ENCODE measurements at regions not wholly inside any gene's neighbourhood (a gene's known extent, or its start where the extent isn't known, plus 50 kb on each side); places are given as distances from the start of the nearest gene placed in this dataset.
A peak's percentile ranks its signal among the peaks of the same experiment; 100 is the strongest.
"Not testable (repeated sequence)": the region's sequence is repeated elsewhere in the genome, so short reads cannot be mapped to it uniquely, and the experiment has no call there.

DNA sequence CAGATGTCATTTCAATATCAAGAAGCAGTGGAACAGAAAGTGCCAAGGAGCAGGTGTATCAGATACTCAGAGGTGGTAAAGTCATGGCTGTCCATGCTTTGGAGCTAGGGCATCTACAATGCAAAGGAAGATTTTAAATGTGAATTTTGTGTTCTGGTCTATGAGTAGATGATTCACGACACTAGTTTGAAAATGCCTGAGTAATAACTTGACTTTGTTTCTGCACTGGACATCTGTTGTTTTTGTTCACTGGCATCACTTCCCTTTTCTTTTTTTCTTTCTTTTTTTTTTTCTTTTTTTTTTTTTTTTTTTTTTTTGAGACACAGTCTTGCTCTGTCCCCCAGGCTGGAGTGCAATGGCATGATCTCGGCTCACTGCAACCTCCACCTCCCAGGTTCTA is 460.7 kb upstream of the PAPPA start:
- not testable (repeated sequence) for DNase-seq (ENCODE audit: low read depth)

DNA sequence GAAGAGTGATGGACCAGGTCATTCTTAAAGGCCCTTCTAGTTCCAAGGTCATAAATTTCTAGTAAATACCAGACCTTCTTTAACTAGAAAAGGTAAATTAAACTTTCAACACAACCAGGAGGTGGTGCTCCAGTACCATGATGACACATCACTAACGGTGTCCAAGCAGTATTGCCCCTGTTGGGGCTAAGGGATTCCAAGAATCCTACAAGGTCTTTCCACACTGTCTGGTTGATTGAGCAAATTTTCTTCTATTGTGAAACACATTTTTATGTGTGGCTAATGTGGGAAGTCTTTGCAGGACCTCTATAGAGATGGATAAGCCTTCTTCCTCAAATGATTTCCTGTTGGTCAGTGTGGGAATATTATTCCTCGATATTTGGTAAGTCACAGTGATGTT is 459.6 kb upstream of the PAPPA start:
- DNase-seq (ENCODE audit: low read depth), result peak; percentile 80

DNA sequence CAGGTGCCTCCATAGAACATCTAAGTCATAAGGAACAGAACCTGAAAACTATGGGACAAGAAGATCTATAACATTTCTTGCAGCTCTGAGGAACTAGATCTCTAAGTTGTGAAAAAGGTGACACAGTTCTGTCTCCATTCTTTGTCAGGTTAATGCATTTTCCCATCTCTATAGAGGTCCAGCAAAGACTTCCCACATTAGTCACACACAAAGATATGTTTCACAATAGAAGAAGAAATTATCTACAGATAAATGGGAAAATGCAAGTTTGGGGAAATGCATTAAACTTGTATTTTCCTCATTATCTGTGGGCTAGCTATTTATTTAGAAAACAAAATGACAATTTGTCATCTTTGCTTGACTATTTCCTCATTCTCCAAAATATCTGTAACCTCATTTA is 458.6 kb upstream of the PAPPA start:
- no peak for DNase-seq (ENCODE audit: low read depth)

DNA sequence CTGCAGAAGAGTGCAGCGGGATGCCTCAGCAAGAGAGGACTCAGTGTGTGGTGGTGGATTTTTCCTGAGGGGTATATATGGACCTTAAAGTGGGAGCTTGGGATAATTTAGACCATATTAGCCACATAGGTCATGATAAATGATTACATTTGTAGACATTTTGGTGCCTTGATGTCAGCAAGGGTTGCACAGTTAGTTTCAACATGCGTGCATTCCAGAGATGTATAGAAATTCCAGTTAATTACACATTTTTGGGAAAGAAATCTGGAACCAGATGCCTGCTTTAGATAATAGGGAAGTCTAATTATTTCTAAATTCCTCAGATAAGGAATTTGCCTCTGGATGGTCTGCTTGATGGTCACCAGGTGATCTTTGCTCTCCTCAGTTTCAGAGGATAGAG is 440.6 kb upstream of the PAPPA start:
- DNase-seq (ENCODE audit: low read depth), result no peak

DNA sequence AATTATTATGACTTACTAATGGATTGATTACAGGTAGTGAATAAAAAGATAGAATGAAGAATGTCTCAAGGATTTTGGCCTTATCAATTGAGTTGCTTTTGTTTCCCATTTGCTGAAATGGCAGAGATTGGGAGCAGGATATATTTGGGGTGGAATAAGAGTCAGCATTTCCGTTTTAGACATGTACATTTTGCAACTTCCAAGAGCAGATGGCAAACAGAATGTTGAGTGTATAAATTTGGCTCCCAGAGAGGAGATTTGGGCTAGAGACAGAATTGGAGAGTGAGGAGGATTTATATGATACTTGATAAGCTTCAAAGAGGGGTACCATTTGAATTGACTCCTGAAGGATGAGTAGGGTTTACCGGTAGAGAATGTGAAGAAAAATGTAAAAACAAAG is 437.9 kb upstream of the PAPPA start:
- no peak for DNase-seq (ENCODE audit: low read depth)

DNA sequence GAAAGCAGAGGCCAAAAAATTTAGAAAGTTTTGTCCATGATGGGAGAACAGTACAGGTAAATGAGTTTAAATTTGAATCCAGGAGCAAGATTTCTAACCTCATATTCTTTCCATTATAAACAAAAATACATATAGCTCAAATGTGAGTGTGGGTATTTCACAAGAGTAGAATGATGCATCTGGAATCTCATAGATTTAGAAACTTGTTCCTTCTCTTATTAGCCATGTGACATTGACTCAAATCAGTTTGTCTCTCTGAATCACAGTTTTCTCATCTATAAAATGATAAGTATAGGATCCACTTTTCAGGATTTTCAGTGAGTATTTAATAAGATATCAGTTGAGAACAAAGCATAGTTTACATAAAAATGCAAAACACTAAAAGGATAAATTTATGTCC is 436.3 kb upstream of the PAPPA start:
- DNase-seq (ENCODE audit: low read depth), result no peak

DNA sequence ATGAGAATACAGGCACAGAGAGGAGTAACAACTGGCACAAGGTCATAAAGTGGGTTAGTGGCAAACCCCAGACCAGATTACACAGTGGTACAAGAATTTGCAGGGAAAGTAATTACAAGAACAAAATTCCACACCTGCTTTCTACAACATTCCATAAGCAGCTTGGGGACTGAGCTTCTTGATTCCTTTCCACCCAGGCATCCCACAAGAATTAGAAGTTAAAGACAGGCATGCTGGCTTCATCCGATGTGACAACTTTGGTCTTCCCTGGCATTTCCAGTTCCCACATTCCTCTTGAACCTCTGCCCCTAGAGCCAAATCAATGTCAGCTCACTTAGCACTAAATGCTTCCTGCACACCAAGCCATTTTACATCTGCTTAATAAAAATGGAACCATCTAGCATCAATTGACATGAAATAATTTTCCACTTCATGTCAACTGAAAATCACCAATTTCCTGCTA is 435.8 kb upstream of the PAPPA start:
- peak; percentile 96 for DNase-seq (ENCODE audit: low read depth)

DNA sequence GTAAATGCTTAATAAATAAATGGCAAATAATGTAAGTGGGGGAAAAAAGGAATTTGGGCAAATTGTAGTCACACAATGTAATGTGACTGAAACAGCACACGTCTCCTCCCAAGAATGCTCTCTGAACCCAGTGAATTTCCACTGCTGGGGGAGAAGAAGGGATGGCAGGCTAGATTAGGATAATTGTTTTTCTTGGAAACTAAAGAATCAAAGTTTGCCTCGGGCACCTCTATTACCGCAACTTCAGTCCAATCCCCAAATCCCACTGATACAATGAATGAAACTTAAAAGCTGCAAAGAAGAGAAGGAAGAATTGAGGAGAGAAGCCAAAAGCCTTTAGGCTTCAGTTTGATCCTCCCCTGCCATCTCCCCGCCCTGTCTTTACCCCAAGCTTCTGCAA is 423.2 kb upstream of the PAPPA start:
- no peak for DNase-seq (ENCODE audit: low read depth)

DNA sequence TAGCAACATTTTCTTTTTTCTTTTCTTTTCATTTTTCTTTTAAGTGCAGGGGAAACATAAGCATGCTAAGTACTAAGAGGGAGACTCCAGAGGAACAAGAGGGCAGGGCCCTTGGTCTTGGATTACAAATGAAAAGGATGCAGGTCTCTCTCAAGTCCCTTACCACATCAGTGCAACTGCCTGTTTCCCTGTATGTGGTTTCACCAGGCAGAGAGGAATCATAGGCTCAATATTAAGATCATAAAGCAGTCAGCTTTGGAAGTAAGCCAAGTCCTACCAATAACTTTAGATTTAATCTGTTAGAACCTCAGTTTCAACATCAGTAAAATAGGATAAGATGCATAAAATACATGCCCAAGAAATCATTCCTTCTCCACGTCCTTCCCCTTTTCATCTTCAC is 422.7 kb upstream of the PAPPA start:
- DNase-seq (ENCODE audit: low read depth), result no peak

DNA sequence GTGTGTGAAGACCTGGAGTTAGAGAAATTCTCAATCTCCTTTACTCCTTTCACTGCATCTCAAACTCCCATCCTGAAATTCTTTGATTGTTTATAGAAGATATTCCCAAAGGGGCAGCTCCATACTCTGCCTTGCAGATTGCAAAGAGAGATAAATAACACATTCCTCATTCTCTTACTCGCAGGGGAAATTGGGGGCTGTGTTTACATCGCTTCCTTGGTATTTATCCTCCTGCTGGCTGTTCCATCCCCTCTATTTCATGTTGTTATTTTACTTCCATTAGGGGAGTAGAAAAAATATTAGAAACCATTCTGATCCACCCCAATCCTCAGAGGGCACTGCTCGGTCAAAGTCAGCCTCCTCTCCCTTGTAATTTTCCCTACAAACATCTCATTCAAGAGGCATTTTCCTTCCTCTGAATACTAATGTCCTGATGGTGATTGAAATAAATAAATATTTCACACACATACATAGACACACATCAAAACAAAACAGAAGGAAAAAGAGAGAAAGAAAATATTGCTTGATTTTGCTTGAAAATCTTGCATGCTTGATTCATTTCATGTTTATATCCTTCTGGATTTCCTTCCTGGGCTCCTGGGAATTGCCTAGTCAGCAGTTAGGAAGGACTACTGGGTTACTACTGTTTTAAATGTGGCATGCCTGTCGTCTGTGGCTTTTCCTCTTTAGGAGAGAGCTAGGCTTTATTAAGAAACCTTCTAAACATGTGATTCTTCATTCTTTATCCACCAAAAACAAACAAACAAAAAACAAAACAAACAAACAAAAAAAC is 420.1 kb upstream of the PAPPA start:
- peak; percentile 66 for DNase-seq (ENCODE audit: low read depth)

DNA sequence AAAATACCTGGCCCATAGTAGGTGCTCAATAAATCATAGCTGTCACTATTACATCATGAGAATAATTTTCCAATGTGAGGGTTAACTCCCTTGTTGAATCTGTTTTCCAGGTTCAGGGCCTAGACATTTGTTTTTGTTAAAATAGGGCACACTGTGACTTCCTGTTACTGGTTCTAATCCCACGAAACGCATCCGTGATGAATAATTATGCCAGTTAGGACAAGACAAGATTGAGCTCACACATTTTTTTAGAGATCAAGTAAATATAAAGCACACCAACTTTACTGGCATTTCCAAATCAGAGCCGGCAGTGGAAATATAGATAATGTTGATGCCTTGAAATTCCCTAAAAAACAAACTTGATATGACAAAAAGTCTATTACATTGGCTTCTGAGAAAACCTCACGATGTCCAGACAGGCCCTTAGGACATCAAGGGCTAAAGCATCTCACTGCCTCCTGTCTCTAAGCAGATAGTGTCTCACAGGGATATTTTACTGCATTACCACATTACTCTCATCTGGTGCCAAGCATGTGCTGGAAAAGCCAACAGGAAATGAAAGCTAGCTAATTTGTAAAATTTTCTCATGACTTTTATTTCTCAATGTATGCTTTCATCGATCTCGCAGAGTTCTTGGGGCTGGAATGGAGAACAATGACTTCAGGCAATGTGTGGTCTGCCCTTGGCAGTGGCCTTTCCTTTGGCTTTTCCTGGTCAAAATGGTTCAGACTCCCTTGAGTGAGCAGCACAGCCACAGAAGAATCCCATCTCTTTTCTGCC is 414.3 kb upstream of the PAPPA start:
- no peak for DNase-seq (ENCODE audit: low read depth)

DNA sequence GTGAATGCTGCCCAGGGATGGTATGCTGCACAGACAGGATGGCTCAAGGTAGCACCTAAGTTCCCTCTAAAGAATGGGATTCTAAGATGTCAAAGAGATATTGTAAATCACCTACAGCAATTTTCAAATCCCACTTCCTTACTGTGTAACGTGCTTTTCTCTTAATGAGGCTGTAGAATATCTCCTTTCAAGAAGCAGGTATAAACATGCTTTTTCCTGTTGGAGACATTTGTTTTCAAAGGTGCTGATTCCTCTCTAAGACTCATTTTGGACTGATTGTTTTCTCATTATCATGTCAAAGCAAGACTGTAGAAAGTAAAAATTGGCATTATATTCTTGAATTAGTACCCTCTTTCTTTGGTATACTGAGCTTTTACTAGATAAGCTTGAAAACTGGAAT is 412.6 kb upstream of the PAPPA start:
- no peak for DNase-seq (ENCODE audit: low read depth)

DNA sequence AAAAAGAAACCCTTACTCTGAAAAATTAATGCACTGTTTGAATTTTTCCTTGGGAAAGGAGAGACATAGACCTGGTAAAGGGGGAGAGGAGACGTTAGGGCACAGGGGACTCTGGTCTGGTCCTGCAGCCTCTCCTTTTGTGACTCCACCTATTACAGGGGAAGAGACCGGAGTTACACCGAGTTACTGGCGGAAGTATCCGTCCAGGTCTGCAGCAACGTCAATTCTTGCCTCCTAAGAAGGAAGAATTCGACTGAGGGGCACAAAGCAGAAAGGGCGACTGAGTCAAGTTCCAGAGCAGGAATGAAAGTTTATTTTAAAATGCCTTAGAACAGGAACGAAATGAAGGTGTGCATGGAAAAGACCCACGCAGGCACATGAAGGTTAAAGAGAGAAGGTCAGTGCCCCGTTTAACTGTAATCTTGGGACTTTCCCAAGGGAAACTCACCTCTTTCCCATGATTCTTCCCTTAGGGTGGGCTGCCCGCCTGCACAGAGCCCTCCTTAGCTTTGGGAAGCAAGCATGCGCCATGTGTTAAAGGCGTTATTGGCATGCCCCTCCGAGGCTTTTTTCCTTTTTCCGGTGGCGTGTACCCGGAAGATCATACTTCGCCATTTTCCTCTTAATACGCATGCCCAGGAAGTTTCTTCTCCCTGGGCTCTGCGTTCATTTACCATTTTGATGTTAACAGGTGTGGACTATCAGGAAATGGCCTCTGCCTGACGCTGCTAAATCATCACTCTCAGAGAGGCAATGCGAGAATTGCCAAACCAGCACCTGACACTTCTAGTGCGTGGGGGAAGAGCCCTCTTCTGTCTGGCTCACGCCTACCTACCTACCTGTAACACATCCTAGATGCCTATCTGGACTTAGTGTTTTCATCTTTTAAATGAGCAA is 409.6 kb upstream of the PAPPA start:
- no peak for DNase-seq (ENCODE audit: low read depth)

DNA sequence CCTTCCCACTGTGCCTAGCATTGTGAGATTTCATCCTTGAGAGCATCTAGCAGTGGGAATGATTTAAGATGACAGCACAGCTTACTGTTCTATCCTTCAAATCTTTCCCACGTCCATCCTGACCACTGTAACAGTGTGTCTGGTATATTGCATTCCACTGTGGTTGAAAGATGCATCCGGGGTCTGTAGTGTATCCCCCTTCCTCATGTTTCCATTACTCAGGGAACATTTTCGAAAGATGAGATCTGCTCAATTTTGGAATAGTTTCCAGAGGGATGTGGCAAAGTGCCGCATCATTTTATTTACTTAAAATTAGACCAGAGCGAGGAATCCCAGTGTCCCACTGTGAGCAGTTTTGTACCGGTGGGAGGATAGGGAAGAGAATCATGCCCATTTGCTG is 407.1 kb upstream of the PAPPA start:
- DNase-seq (ENCODE audit: low read depth), result peak; percentile 59

DNA sequence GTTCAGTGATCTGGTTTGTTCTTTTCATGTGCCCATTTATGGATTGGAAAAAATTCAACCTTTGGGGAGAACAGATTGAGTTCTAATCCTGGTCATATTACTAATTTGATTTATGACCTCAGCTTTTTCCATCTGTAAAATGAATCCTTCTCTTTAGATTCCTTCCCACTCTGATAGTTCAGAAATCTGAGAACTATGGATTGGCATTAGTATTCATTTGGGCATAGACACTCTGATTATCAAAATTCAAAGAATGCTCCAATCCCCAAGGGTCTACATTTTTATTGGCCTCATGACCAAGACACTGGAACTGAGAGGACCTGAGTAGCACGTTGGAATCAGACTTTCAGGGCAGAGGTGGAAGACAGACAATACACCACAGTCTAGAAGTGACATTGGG is 405.9 kb upstream of the PAPPA start:
- DNase-seq (ENCODE audit: low read depth), result no peak

DNA sequence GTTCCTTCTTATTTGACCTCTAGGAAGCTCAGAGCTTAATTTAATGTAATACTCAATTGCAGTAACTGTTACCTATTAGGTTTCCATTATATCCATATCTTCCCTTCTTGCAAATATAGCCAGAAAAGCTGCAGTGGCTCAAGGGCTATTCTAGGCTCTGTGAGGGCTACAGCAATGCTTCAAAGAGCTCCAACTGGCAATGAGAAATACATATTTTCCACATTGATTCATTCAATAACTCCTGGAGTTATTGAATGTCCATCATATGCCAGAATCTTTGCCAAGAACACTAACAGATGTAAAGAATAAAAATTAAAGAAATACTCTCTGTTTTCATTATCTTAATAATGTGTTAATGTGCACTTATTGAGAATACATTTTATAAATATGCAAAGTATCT is 396.9 kb upstream of the PAPPA start:
- no peak for DNase-seq (ENCODE audit: low read depth)

DNA sequence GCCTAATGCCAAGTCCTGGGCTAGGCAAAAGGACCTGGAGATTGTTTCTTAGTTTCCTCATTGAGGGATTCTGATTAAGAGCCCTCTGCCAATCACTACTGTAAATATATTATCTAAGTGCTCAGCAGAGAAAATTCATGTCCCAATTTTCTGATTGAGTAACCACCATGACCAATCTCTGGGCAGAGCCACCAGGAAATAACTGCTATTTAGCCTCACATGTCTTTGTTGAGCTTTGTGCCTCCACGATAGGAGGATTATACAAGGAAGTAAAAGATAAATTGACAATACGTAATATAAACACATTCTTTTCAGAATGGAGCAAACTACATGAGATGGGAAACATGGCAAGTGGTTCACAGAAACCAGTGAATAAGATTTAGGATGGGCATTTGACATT is 396.1 kb upstream of the PAPPA start:
- DNase-seq (ENCODE audit: low read depth), result no peak

DNA sequence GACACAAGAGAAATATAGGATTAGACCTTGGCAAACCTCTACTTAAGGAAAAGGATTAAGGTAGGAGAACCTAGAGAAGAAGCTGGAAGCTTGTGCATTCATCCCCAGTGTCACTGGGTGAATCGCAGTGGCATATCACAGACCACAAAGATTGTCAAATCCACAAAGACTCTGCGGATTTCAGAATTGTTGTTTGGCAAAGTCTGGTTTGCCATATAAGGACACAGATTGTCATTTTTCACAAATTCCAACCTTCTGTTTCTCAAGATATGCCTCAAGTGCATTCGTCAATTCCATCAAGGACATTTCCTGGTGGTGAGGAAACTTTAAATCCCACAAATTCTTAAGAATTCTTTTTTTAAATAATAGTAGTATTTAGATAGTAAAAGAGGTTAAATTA is 395.1 kb upstream of the PAPPA start:
- no peak for DNase-seq (ENCODE audit: low read depth)

DNA sequence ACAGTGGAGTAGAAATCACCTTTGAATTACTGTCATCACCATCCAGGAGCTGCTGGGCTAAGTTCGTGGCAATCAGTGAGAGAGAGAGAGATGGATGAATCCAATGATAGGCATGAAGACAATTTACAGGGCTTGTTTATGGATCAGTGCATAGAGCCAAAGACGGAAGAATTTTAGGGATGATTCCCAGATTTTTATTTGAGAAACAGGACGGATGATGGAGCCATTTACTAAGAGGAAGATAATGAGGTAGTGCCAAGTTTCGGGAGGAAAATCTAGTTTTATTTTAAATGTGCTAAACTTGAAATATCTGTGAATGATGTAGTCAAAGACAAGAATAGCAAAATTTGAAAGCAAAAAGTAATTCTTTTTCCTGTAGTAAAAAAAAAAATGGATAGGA is 394.2 kb upstream of the PAPPA start:
- no peak for DNase-seq (ENCODE audit: low read depth)

DNA sequence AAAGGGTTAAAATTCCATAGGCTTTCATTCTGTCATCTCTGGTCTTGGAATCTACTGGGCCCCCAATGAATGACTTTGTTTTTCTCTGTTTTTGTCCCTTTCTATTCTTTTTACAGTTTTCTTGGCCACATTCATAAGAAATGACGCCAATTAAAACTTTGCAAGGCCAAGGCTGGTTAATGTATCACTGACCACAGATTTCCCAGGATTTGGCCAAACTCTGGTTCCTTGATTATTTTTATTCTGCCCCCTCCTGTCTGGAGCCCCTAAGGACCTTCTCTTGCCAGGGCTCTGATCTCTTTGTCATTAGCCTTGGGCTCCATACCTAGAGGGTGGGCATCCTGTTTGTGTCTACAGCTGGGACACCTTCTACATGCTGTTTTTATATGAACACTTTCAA is 388.9 kb upstream of the PAPPA start:
- DNase-seq (ENCODE audit: low read depth), result no peak

DNA sequence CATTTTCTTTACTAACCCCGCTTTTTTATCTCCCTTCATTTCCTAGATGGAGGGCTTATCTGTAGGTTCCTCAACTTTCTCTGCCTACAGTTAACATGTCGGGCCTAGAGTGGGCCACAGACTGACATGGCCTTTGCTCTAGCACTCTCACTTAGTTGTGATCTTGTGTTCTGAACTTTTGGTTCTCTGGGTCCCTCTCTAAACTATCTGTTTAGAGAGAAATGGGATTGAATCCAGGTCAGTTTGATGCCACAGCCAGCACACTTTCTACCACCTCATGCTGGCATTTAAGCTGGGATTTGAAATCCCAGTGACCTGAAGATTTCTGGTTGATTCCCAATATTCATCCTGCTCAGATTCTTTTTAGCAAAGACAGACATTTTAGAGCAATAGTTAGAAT is 388.5 kb upstream of the PAPPA start:
- DNase-seq (ENCODE audit: low read depth), result no peak
